ENCODE measurements at regions not wholly inside any gene's neighbourhood (a gene's known extent, or its start where the extent isn't known, plus 50 kb on each side); places are given as distances from the start of the nearest gene placed in this dataset.

GRCh38 chr2:64289737-64290136 is 145.5 kb upstream of the PELI1 start (continued):
- TF ChIP-seq REST (IDR thresholded peaks at IDR 0.05; ENCODE audit: unreplicated experiment), result no peak

DNA sequence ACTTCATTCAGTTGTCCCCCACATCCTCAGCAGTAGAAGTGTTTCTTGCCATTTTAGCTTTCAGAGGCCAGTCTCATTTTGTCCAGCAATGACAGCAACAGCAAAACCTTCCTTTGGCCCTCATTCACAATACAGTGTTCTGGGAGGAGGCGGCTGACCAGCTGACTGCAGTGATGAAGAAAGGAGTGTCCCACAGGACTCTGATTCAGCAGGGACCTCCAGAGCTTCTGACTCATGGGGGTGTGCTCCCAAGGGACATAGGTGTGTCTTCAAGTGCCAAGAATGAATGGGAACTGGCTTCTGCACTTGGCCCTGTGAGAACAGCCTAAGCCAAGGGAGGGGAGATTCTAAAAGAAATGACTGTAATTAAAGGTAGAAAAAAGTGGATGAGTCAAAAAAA is 147.0 kb upstream of the PELI1 start:
- H3K27ac ChIP-seq (ENCODE audit: low read depth), result no peak overlapping the region

More for the DNA sequence above, 147.0 kb upstream of the PELI1 start:
- peaks cover 34% of the 10 kb centered on the region for H3K4me1 Mint-ChIP-seq
- H3K36me3 Mint-ChIP-seq (ENCODE audit: low read depth), result peaks cover 14% of the 10 kb centered on the region
- H3K27ac Mint-ChIP-seq, result no peak overlapping the region
- H3F3A ChIP-seq (replicated peaks; ENCODE audit: low read depth), result no peaks in the 10 kb centered on the region; the same call in 1 of the 2 replicates
- peaks cover 7% of the 10 kb centered on the region for H3K27me3 Mint-ChIP-seq (ENCODE audit: insufficient read depth, low read depth, poor library complexity)
- no peaks in the 10 kb centered on the region for H3K79me2 ChIP-seq (replicated peaks; ENCODE audit: insufficient read depth)
- DNase-seq (ENCODE audit: low spot score), result no peak
- TF ChIP-seq EZH2 (IDR thresholded peaks at IDR 0.05; ENCODE audit: low read depth, unreplicated experiment) (no peak), EZH2phosphoT487 (IDR thresholded peaks at IDR 0.05; ENCODE audit: unreplicated experiment) (no peak), POLR2AphosphoS5 (IDR thresholded peaks at IDR 0.05; ENCODE audit: low read depth) (no peak), ZNF114 (CRISPR knock-in tag; IDR thresholded peaks at IDR 0.05) (no peak), CTCF (conservative IDR thresholded peaks at IDR 0.05; ENCODE audit: low read depth in 2 of 2) (no peak)
- TF ChIP-seq, protein P1, sequence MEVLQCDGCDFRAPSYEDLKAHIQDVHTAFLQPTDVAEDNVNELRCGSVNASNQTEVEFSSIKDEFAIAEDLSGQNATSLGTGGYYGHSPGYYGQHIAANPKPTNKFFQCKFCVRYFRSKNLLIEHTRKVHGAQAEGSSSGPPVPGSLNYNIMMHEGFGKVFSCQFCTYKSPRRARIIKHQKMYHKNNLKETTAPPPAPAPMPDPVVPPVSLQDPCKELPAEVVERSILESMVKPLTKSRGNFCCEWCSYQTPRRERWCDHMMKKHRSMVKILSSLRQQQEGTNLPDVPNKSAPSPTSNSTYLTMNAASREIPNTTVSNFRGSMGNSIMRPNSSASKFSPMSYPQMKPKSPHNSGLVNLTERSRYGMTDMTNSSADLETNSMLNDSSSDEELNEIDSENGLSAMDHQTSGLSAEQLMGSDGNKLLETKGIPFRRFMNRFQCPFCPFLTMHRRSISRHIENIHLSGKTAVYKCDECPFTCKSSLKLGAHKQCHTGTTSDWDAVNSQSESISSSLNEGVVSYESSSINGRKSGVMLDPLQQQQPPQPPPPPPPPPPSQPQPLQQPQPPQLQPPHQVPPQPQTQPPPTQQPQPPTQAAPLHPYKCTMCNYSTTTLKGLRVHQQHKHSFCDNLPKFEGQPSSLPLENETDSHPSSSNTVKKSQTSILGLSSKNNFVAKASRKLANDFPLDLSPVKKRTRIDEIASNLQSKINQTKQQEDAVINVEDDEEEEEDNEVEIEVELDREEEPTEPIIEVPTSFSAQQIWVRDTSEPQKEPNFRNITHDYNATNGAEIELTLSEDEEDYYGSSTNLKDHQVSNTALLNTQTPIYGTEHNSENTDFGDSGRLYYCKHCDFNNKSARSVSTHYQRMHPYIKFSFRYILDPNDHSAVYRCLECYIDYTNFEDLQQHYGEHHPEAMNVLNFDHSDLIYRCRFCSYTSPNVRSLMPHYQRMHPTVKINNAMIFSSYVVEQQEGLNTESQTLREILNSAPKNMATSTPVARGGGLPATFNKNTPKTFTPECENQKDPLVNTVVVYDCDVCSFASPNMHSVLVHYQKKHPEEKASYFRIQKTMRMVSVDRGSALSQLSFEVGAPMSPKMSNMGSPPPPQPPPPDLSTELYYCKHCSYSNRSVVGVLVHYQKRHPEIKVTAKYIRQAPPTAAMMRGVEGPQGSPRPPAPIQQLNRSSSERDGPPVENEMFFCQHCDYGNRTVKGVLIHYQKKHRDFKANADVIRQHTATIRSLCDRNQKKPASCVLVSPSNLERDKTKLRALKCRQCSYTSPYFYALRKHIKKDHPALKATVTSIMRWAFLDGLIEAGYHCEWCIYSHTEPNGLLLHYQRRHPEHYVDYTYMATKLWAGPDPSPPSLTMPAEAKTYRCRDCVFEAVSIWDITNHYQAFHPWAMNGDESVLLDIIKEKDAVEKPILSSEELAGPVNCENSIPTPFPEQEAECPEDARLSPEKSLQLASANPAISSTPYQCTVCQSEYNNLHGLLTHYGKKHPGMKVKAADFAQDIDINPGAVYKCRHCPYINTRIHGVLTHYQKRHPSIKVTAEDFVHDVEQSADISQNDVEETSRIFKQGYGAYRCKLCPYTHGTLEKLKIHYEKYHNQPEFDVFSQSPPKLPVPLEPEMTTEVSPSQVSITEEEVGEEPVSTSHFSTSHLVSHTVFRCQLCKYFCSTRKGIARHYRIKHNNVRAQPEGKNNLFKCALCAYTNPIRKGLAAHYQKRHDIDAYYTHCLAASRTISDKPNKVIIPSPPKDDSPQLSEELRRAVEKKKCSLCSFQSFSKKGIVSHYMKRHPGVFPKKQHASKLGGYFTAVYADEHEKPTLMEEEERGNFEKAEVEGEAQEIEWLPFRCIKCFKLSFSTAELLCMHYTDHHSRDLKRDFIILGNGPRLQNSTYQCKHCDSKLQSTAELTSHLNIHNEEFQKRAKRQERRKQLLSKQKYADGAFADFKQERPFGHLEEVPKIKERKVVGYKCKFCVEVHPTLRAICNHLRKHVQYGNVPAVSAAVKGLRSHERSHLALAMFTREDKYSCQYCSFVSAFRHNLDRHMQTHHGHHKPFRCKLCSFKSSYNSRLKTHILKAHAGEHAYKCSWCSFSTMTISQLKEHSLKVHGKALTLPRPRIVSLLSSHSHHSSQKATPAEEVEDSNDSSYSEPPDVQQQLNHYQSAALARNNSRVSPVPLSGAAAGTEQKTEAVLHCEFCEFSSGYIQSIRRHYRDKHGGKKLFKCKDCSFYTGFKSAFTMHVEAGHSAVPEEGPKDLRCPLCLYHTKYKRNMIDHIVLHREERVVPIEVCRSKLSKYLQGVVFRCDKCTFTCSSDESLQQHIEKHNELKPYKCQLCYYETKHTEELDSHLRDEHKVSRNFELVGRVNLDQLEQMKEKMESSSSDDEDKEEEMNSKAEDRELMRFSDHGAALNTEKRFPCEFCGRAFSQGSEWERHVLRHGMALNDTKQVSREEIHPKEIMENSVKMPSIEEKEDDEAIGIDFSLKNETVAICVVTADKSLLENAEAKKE (CRISPR knock-in tag; IDR thresholded peaks at IDR 0.05), result no peak
- H3K9me2 ChIP-seq (ENCODE audit: insufficient read depth), result no peaks in the 10 kb centered on the region; the same call in 1 of the 2 replicates
- no peaks in the 10 kb centered on the region for H3K36me3 ChIP-seq (ENCODE audit: insufficient read depth)
- peaks cover 7% of the 10 kb centered on the region for H3K9me3 Mint-ChIP-seq
- no peak for ATAC-seq
- H4K20me1 ChIP-seq (replicated peaks; ENCODE audit: insufficient read depth), result no peaks in the 10 kb centered on the region
- H2AFZ ChIP-seq, result no peak overlapping the region
- H3K4me3 Mint-ChIP-seq, result no peak overlapping the region
- peaks cover 9% of the 10 kb centered on the region; the same call in 1 of the 2 replicates for H3K27me3 ChIP-seq (ENCODE audit: insufficient read depth)
- H3K4me3 ChIP-seq, result no peak overlapping the region
- H3K4me1 ChIP-seq (ENCODE audit: insufficient read depth), result peaks cover 35% of the 10 kb centered on the region
- no peak overlapping the region for H3K4me2 ChIP-seq

Data from GM23338 (cell line).